ENCODE measurements at regions not wholly inside any gene's neighbourhood (a gene's known extent, or its start where the extent isn't known, plus 50 kb on each side); places are given as distances from the start of the nearest gene placed in this dataset.

GRCh38 chr2:223469270-223470046, 132.7 kb downstream of the SCG2 start:
- intact Hi-C loops (cut with DNase I): loop anchor here in 1 of 4 donors (10.0 kb wide), 1 partner anchor 65 kb away; no protein-coding TSS in a partner anchor
- no peaks in the 10 kb centered on the region for H3K9me3 ChIP-seq (ENCODE audit: control insufficient read depth, low read length)
- no peaks in the 10 kb centered on the region for H3K27me3 ChIP-seq (ENCODE audit: control insufficient read depth, insufficient read depth)
- peaks cover 2% of the 10 kb centered on the region for H3K4me1 ChIP-seq (ENCODE audit: control insufficient read depth, insufficient read depth, low read length)
- no peak overlapping the region for H3K27ac ChIP-seq (ENCODE audit: low read length)
- no peak overlapping the region for H3K4me3 ChIP-seq (ENCODE audit: low read length)
- 60% methylated on average over 6 of the region's 6 CpGs for WGBS
- ATAC-seq (peak; percentile 57 to 83), DNase-seq (peak; percentile 62 to 75 (median 75))

- 56% methylated on average over 2 of the region's 2 CpGs for whole genome bisulfite sequencing
- Histone ChIP-seq H3K27ac (ENCODE audit: low read length) (no peak overlapping the region), H3K27me3 (ENCODE audit: control insufficient read depth, insufficient read depth) (no peaks in the 10 kb centered on the region), H3K9me3 (ENCODE audit: control insufficient read depth, low read length) (no peaks in the 10 kb centered on the region), H3K4me3 (ENCODE audit: low read length) (no peak overlapping the region), H3K4me1 (ENCODE audit: control insufficient read depth, insufficient read depth, low read length) (peaks cover 2% of the 10 kb centered on the region)
- DNase-seq (no peak), ATAC-seq (no peak)
- intact Hi-C loops (cut with DNase I): no loop called here
Observed at GRCh38 chr2:223470602-223471001, 131.6 kb downstream of the SCG2 start.

GRCh38 chr2:223472771-223473170, 129.4 kb downstream of the SCG2 start:
- intact Hi-C loops (cut with DNase I): no loop called here
- peaks cover 2% of the 10 kb centered on the region for H3K4me1 ChIP-seq (ENCODE audit: control insufficient read depth, insufficient read depth, low read length)
- DNase-seq: no peak
- H3K9me3 ChIP-seq (ENCODE audit: control insufficient read depth, low read length): no peaks in the 10 kb centered on the region
- H3K4me3 ChIP-seq (ENCODE audit: low read length): no peak overlapping the region
- no peaks in the 10 kb centered on the region for H3K27me3 ChIP-seq (ENCODE audit: control insufficient read depth, insufficient read depth)
- ATAC-seq: no peak
- no peak overlapping the region for H3K27ac ChIP-seq (ENCODE audit: low read length)
- WGBS: 90% methylated on average over 4 of the region's 4 CpGs

GRCh38 chr2:223474893-223475292, 127.3 kb downstream of the SCG2 start:
- H3K27me3 ChIP-seq (ENCODE audit: control insufficient read depth, insufficient read depth): no peaks in the 10 kb centered on the region
- DNase-seq (no peak), ATAC-seq (no peak)
- H3K4me3 ChIP-seq (ENCODE audit: low read length): no peak overlapping the region
- intact Hi-C loops (cut with DNase I): no loop called here
- no peaks in the 10 kb centered on the region for H3K4me1 ChIP-seq (ENCODE audit: control insufficient read depth, insufficient read depth, low read length)
- WGBS: 80% methylated on average over 2 of the region's 2 CpGs
- H3K9me3 ChIP-seq (ENCODE audit: control insufficient read depth, low read length): no peaks in the 10 kb centered on the region
- H3K27ac ChIP-seq (ENCODE audit: low read length): no peak overlapping the region

- Histone ChIP-seq H3K9me3 (ENCODE audit: control insufficient read depth, low read length) (no peaks in the 10 kb centered on the region), H3K4me1 (ENCODE audit: control insufficient read depth, insufficient read depth, low read length) (no peaks in the 10 kb centered on the region), H3K27me3 (ENCODE audit: control insufficient read depth, insufficient read depth) (no peaks in the 10 kb centered on the region), H3K4me3 (ENCODE audit: low read length) (no peak overlapping the region), H3K27ac (ENCODE audit: low read length) (no peak overlapping the region)
- 68% methylated on average over 2 of the region's 2 CpGs for WGBS
- ATAC-seq (no peak), DNase-seq (no peak)
- intact Hi-C loops (cut with DNase I): no loop called here
Observed at GRCh38 chr2:223475901-223476300, 126.3 kb downstream of the SCG2 start.

GRCh38 chr2:223477318-223477717, 124.8 kb downstream of the SCG2 start:
- no peak for DNase-seq
- Histone ChIP-seq H3K4me3 (ENCODE audit: low read length) (no peak overlapping the region), H3K9me3 (ENCODE audit: control insufficient read depth, low read length) (no peaks in the 10 kb centered on the region), H3K27me3 (ENCODE audit: control insufficient read depth, insufficient read depth) (no peaks in the 10 kb centered on the region), H3K4me1 (ENCODE audit: control insufficient read depth, insufficient read depth, low read length) (no peaks in the 10 kb centered on the region), H3K27ac (ENCODE audit: low read length) (no peak overlapping the region)
- 94% methylated on average over 1 of the region's 1 CpG for WGBS
- intact Hi-C loops (cut with DNase I): no loop called here
- ATAC-seq: no peak

DNA sequence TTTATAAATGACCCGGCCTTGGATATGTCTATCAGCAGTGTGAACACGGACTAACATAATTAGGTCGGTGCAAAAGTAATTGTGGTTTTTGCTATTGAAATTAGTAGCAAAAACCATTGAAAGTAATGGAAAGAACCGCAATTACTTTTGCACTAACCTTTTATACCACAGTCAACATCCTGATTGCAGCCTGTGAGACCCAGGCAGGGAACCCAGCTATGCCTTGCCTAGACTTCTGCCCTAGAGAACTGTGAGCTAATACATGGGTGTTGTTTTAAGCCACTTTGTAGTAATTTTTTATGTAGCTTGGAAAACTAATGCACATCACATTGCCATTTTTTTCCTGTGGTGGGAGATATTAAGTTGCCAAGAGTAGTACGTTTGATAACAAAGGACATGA, 120.7 kb downstream of the SCG2 start:
- Histone ChIP-seq H3K4me3 (ENCODE audit: low read length) (no peak overlapping the region), H3K27ac (ENCODE audit: low read length) (no peak overlapping the region), H3K27me3 (ENCODE audit: control insufficient read depth, insufficient read depth) (no peaks in the 10 kb centered on the region), H3K4me1 (ENCODE audit: control insufficient read depth, insufficient read depth, low read length) (no peaks in the 10 kb centered on the region), H3K9me3 (ENCODE audit: control insufficient read depth, low read length) (no peaks in the 10 kb centered on the region)
- 81% methylated on average over 5 of the region's 5 CpGs for WGBS
- DNase-seq (no peak), ATAC-seq (no peak)
- intact Hi-C loops (cut with DNase I): no loop called here

DNA sequence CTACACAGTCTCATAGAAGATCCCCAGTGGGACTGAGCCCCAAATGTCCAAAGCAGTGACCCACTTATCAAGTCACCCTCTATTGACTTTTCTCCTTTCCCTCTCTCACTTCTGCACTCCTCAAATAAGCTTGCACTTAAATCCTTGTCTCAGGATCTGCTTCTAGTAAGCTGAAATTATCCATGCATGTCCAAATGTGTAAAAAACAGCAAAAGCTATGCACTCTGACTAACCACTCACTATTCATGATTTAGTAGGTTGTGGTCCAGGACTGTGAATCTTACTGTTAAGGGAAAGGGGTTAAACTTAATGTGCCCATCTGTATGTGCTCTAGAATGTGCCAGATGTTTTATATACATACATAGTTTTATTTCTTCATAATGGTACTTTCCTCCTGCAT, 115.4 kb downstream of the SCG2 start:
- Histone ChIP-seq H3K4me1 (ENCODE audit: control insufficient read depth, insufficient read depth, low read length) (no peaks in the 10 kb centered on the region), H3K27me3 (ENCODE audit: control insufficient read depth, insufficient read depth) (no peaks in the 10 kb centered on the region), H3K9me3 (ENCODE audit: control insufficient read depth, low read length) (no peaks in the 10 kb centered on the region), H3K27ac (ENCODE audit: low read length) (no peak overlapping the region), H3K4me3 (ENCODE audit: low read length) (no peak overlapping the region)
- DNase-seq: no peak
- no peak for ATAC-seq
- intact Hi-C loops (cut with DNase I): no loop called here

- no peaks in the 10 kb centered on the region for H3K27me3 ChIP-seq (ENCODE audit: control insufficient read depth, insufficient read depth)
- no peak for ATAC-seq
- H3K27ac ChIP-seq (ENCODE audit: low read length): no peak overlapping the region
- no peaks in the 10 kb centered on the region for H3K9me3 ChIP-seq (ENCODE audit: control insufficient read depth, low read length)
- 77% methylated on average over 2 of the region's 2 CpGs for WGBS
- H3K4me3 ChIP-seq (ENCODE audit: low read length): no peak overlapping the region
- intact Hi-C loops (cut with DNase I): no loop called here
- no peak for DNase-seq
- H3K4me1 ChIP-seq (ENCODE audit: control insufficient read depth, insufficient read depth, low read length): no peaks in the 10 kb centered on the region
Observed at GRCh38 chr2:223487214-223487846, 114.8 kb downstream of the SCG2 start.

- H3K27ac ChIP-seq (ENCODE audit: low read length): no peak overlapping the region
- no peak for ATAC-seq
- H3K4me1 ChIP-seq (ENCODE audit: control insufficient read depth, insufficient read depth, low read length): no peaks in the 10 kb centered on the region
- H3K9me3 ChIP-seq (ENCODE audit: control insufficient read depth, low read length): no peaks in the 10 kb centered on the region
- WGBS: 40% methylated on average over 4 of the region's 4 CpGs
- no peak overlapping the region for H3K4me3 ChIP-seq (ENCODE audit: low read length)
- H3K27me3 ChIP-seq (ENCODE audit: control insufficient read depth, insufficient read depth): no peaks in the 10 kb centered on the region
- intact Hi-C loops (cut with DNase I): no loop called here
- no peak for DNase-seq
Observed at GRCh38 chr2:223488814-223489213, 113.3 kb downstream of the SCG2 start.

GRCh38 chr2:223494496-223494895, 107.7 kb downstream of the SCG2 start:
- Histone ChIP-seq H3K9me3 (ENCODE audit: control insufficient read depth, low read length) (no peaks in the 10 kb centered on the region), H3K4me1 (ENCODE audit: control insufficient read depth, insufficient read depth, low read length) (no peaks in the 10 kb centered on the region), H3K4me3 (ENCODE audit: low read length) (no peak overlapping the region), H3K27ac (ENCODE audit: low read length) (no peak overlapping the region), H3K27me3 (ENCODE audit: control insufficient read depth, insufficient read depth) (no peaks in the 10 kb centered on the region)
- 76% methylated on average over 2 of the region's 2 CpGs for WGBS
- no peak for DNase-seq
- ATAC-seq: no peak
- intact Hi-C loops (cut with DNase I): no loop called here

Measured in right cardiac atrium (tissue), 5 donors.